Right renal cortex interstitium (tissue), 3 donors: ENCODE measurements at regions not wholly inside any gene's neighbourhood (a gene's known extent, or its start where the extent isn't known, plus 50 kb on each side); places are given as distances from the start of the nearest gene placed in this dataset.
"Not testable (repeated sequence)": the region's sequence is repeated elsewhere in the genome, so short reads cannot be mapped to it uniquely, and the experiment has no call there.

Experiments used
- DNase-seq, 3 donors: peaks; one replicate each; pipeline ENCODE4 v3.0.0-alpha.2; 2013; ENCODE audit warnings: low read depth in 3 of 3, low spot score in 2 of 3

DNA sequence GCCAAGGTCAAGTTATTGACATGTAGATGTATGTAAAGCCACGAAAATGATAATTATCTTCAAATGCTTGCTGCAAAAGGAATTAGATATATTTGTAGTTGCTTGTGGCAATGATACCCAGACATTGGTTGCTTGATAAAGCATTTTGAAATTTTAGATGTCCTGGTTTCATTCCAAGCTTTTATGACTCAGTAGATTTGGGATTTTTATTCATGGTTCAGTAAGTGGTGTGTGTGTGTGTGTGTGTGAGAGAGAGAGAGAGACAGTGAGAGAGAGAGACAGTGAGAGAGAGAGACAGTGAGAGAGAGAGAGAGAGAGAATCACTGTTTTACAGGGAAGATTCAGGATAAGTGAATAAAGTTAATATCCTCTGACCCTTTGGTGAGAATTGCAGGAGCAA lies 498.2 kb upstream of the C1orf87 start:
- DNase-seq: no peak

DNA sequence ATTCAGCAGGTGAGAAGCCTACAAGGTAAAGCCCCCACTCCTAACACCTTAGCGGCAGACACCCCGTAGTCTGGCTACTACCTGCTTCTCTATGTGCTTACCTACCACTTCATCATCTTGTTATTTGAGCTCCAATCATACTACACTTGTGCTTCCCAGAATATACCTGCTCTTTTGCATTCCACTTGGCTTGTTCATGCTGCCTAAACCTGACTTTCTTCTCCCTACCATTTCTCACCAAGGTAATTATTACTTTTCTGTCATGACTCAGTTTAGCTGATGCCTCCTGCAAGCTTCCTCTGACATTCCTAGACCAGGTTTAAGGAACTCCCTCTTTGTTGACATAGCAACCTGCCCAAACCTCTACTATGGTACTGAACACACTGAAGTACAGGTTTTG lies 495.6 kb upstream of the C1orf87 start:
- no peak for DNase-seq

DNA sequence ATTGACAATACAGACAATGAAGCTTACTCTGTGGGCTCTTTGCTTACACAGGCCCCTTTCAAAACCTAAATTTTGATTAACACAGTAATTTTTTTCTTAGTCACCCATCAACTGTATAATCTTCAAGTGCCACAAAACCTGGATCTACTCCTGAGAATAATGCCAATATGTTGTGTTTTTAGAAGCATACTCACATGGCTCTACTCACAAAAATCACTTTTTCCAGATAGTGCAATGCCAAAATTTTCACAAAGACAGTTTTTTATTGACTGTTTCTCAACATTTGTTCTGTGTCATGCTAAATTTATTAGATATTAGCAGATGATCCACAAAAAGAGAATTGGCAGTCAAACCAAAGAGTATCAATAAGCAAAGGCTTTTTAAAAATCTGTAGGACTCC lies 493.7 kb upstream of the C1orf87 start:
- DNase-seq: no peak

DNA sequence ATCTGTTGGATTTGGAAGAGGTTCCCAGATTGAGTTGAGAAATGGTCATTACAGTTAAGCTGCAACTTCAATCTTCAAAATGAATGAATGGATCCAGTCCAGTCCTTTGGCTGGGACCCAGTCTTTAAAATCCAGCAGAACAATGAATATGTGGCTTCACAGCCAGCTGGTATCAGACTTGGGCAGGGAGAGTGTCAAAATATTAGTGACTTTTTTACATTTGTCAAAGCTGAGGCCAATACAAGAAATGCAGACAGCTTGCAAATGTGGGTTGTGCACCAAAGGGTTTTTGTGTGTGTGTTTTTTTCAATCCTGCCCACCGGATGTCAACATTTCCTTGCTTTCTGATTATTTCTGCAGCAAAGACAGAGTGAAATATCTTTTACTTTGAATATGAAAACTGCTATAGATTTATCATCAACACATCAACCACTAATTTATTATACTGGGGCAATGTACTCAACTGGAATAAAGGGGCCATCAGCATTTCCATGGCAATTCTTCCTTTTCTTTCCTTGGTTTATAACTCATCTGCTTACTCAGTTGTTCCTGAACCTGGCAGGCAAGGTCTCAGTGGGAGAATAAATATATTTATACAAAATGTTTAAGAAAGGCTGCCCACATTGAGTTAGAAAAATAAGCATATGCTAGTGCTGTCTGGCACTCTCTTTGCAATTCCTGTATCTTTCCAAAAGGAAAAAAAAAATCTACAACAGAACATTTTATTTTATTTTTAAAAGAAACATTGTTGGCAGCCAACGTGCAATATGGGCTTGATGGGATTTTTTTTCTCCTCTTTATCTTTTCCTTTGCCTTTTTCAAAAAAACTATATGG lies 491.6 kb upstream of the C1orf87 start:
- DNase-seq: no peak

DNA sequence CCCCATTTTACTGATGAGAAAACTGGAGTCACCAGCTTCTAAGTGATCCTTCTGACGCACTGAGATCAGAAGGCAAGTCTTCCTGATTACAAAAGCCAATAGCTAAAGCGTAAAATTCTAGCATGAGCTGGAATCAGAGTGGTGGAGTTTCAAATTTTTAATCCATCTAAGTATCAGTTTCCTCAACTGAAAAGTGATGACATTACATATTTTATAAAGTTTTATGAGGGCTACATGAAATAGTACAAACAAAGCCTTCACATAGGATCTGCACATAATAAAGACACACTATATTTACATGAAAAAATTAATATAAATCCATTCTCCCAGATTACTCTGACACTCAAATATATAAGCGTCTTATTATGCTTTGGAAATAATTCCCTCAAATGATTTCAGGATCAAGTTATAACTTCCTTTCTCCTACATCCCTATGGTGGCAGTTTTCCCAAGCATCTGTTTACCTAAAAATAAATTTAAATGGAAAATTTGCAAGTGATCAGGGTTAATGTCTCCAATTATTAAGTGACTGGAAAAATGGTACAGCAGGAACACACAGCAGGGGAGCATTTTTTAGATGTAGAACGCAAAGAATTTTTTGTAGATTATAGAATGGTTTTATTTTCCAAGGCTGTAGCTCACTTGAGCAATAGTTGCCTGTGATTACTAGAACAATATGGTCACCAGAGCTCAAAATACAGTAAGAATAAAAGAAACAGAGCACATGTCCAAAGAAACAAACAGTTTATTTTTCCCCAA lies 490.4 kb upstream of the C1orf87 start:
- no peak for DNase-seq

DNA sequence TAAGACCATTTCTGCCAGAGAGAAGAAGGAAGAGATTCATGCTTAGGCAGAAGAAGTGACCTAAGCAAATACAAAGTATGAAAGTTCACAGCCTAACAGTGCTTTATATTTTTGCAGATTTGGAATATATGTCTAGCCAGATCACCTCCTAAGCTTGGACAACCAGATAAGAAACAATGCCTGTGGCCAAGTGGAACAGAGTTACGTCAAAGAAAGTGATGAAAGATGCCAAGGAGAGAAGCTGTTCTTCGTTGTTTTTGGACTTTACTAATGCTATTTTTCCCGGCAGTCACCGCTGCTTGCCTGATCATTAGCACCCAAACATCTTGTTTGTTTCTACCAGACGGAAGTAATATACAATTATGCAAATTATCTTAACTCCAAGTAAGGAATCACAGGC lies 489.2 kb upstream of the C1orf87 start:
- no peak for DNase-seq

DNA sequence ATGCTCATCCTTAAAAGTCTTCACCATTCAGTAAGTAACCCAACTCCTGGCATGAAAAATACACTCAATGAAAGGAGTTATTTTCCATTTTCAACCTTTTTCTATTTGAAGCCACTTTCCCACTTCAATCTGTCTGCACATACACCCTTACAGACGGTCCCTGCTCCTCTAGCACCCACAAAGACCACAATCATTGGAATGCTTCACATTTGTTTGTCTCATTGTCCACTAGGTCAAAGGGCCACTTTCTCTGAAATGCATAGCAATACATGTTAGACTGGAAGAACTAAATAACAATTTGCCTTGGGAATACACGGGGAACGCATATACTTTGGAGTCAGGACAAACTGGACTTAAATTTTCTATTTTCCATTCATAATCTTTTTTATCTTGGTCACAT lies 487.1 kb upstream of the C1orf87 start:
- no peak for DNase-seq

DNA sequence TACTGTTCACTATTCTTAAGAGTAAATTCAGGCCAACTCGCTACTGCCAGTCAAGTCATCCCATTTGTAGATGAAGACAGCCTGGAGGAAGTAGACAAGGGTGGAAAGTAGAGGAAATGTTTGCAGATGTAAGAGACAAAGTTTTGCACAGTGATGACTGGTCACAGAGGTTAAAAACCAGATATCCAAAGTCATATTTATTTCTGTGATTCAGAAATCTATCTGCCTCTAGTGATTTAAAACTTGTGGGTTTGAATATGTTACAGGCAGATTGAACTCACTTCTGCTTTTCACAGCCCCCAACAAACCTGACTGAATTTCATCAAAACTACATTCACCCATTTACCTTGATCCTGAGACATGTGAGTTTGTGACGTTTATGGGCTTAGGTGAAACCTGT lies 484.7 kb upstream of the C1orf87 start:
- no peak for DNase-seq

DNA sequence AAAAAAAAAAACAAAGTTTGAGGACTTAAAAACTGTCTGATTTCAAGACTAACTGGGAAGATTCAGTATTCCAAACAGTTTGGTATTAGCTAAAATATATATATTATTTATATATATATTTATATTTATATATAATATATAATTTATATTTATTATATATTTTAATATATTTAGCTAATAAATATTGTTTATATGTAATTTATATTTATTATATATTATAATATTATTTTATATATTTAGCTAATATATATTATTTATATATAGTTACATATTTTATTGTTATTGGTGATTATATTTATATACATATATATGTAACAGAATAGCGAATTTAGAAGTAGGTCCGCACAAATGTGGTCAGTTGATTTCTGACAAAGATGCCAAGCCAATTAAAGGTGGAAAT lies 480.2 kb upstream of the C1orf87 start:
- DNase-seq: no peak

DNA sequence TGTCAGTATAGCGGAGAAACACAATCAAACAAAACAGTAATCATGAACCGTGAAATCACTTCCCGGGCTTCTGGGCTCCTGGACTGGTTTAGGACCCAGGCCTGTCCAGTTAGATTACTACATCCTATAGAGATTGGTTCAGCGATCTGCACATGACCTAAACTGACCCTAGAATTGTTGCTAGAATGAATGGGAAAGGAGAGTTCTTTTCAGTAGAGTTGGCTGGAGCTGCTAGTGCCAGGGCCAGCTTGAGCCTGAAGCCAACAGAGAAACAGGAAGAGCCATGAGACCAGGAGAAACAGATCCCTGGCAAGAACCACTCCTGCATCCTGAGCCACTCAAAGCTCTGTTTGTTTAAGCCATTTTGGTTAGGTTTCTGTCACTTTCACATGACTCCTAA lies 474.3 kb upstream of the C1orf87 start:
- DNase-seq: no peak

DNA sequence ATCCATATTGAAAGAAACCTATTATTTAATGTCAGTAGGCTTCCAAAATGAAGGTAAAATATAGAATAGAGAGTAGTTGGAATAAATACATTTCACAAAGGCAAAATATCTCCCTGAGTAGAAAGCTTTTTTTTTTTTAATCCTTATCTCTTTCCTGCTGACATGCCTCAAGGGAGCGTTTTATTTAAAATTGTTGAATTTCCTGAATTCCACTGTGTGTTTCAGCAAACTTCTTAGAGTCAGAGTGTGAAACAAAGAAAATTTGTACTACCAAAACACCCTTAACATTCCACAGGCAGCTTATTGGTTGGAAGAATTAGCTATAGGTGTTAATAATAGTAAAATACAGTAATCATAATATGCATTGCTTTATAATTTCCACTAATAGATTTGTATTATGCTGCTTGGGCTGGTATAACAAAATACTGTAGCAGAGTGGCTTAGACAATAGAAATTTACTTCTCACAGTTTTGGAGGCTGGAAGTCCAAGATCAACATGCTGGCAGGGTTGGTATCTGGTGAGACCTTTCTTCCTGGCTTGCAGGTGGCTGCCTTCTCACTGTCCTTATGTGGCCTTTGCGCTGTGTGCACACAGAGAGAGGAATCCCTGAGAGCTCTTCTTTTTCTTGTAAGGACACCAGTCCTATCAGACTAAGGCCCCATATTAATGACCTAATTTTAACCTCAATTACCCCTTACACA lies 468.4 kb upstream of the C1orf87 start:
- DNase-seq: no peak

DNA sequence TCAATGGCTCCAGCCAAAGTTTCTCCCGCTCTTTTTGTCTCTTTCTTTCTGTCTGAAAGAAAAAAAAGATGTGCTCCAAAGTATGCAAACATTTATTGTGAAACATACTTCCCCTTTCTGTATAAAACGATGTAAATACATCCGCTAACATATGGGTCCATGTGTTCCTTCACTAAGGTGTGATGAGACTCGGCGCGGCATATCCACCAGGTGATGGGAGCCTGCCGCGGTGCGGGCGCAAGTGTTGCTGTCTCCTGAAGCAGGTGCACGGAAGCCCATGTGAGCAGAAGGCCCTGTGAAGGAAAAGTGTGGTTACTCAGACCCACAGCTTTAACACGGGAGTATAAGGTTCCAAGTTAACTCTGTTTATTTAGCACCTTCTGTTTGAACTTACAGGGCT lies 466.6 kb upstream of the C1orf87 start:
- no peak for DNase-seq

DNA sequence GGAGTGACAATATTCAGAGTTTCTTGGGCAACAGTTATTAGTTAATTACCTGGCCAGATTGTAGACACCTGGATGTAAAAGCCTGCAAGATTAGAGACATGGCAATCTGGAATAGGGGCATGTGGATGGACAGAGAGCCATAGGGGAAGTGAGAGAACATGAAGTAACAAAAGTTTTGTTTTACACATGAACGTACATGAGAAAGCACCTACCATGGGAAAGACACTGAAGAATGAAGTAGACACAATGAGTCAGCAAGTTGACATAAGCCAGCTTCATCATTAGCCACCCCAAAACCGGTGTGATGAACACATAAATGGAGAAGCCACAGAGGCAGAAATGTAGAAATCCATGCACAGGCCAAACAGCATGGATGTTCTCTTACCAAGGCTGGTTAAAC lies 462.1 kb upstream of the C1orf87 start:
- DNase-seq: no peak

DNA sequence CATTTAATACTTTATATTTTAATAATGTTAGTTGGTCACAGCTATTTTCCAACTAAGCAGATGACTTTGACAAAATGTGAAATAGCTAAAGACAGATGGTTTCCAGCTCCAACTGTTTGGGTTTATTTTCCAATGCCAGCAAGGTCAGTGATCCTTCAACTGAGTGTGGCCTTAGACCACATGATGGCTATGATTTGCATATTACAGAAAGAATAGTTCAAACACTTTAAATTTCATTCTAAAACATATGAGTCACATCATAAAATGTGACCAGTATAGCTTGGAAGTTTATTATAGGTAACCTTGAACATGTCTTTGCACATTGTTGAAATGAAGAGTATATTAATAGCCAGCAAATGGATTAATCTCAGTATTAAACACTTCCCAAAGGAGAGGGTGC lies 454.0 kb upstream of the C1orf87 start:
- DNase-seq: no peak

DNA sequence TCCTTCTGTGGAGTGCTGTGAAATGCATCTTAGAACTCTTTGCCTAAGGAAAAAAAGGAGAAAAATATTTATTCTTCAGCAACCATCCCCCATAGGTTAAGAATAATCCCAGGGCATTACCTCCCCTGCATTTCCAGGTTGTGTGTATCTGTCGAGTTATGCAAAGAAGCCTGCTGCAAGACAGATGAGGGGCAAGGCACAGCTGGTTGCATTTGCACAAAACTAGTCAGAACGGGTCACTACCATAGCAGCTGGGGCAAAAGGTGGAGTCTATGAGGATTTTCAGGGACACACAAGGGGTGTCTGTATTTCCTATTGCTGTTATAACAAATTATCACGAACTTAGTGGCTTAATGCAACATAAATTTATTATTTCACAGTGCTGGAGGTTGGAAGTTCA lies 443.4 kb upstream of the C1orf87 start:
- no peak for DNase-seq

DNA sequence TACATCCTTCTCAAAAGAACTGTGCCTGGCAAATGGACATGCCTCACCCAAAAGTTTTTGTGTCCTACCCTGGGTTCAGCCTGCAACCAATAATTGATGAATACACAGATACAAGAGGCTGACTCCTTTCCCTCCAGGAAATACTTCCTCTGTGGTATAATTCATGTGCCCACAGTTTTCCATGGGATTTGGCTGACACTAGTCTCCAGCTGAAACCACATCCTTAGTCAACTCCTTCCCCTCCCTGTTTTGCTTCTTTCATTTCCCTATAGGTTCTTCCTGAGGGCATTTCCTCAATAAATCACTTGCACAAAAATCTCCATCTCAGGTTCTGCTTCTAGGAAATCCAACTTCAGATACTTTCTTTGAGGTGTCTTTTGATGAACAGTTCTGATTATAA lies 436.6 kb upstream of the C1orf87 start:
- no peak for DNase-seq

DNA sequence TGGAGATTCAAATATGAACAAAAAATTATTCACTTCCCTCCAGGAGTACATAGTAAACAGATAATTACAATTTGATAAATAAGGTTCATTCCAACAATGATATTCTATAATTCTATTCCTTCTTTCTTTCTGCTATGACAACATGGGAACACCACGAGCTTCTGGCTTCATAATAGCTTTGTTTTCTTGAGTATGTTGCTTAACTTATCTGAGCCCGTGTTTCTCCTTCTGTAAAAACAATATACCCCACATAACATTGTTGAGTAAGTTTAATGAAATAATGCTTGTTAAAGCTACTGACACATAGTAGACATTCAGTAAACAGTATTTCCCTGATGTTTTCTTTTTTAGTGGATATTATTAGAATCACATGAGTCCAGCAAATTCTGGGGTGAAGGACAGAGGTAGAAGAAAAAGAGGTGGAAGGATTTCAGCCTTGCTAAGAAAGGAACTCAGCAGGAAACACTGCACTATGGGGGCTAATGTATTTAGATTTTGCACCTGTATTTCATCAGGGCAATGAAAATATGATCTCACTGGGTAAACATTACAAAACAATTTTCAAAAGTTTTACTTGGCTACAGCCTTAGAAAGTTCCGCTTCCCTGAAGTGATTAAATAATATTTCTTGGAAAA lies 430.8 kb upstream of the C1orf87 start:
- DNase-seq: no peak

DNA sequence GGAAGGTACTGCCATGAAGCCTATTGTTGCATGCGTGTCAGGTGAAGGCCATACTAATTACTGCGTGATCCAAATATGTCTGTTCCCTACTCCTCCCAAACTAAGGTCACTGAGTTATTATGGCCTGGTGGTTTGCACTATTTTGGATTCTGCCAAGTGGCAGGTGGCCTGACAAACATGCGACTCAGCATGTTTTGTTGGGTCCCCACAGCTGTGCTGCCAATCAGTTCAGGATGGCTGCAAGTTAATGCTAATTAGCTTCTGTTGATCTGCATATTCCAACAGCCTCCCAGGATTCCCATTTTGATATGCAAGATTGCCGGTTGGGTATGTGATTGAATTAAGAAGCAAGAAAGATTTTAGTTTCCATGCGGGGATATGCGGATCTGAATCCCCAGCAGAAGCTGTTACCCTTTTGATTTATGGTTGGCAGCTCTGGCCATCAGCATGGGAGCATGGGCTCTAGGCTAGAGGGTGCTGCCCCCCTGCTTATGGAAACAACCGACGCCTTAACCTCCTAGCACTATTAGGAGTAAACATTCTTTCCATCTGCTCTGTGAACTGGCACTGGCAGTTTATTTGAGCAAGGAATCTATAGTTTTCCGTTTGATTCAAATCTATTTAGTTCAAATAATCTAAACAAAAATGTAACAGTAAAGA lies 429.8 kb upstream of the C1orf87 start:
- DNase-seq: no peak

DNA sequence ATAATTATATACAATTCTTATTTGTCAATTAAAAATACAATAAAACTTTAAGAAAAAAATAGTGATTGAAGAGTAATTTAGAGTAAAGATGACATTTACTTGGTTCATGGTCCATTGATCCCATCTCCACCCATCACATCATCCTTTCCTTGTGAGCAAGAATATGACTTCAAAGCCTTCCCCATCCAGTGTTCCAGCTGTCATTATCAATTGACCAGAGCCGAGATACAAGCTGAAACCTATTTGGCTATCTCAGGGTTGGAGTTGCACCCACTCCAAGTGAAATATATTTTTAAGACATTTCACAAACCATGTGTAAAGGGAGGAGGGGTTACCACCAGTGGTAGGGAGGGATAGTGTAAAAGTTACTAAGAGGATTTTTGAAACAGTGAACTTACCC lies 428.9 kb upstream of the C1orf87 start:
- no peak for DNase-seq

DNA sequence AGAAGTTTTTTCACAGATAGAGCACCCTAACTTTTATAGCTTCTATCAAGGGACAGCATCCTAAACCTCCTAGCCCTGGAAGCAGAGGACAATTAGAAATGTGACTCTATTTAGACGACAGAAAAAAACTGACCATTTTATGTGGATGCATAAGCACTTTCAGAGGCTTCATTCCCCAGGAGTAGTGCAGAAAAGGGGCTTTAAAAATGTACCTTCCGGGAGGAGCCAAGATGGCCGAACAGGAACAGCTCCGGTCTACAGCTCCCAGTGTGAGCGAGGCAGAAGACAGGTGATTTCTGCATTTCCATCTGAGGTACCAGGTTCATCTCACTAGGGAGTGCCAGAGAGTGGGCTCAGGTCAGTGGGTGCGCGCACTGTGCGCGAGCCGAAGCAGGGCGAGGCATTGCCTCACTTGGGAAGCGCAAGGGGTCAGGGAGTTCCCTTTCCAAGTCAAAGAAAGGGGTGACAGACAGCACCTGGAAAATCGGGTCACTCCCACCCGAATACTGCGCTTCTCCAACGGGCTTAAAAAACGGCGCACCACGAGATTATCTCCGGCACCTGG lies 416.4 kb upstream of the C1orf87 start:
- DNase-seq: not testable (repeated sequence)
